ENCODE measurements at regions not wholly inside any gene's neighbourhood (a gene's known extent, or its start where the extent isn't known, plus 50 kb on each side); places are given as distances from the start of the nearest gene placed in this dataset.

DNA sequence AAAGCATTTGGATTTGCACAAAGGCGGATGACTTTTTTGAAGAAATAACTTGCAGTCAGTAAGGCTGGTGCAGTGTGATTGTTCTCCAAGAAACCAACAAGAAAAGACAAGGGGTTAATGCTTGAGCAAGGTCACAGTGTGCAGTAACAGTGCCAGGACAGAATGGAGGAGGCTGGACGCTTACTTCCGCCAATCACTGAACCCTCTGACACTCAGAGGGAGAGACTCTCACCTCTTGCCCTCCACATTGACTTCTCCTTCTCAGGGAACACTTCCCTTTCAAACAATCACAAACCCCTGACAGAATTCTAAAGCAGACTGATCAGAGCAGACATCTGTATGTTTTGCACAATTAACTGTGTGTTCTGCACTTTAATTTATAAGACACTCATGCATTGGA, 228.4 kb downstream of the BLID start:
- no TSS peak for BruUV-seq (replicated peaks)
- Mint-ChIP-seq H3K9me3 (ENCODE audit: low read depth, unreplicated experiment) (peaks cover 2% of the 10 kb centered on the region), H3K4me3 (ENCODE audit: low read depth, unreplicated experiment) (no peak overlapping the region), H3K4me1 (ENCODE audit: low read depth, unreplicated experiment) (no peaks in the 10 kb centered on the region), H3K27ac (ENCODE audit: unreplicated experiment) (no peak overlapping the region), H3K36me3 (ENCODE audit: insufficient read depth, unreplicated experiment) (no peaks in the 10 kb centered on the region), H3K27me3 (ENCODE audit: unreplicated experiment) (peaks cover 22% of the 10 kb centered on the region)
- CTCF ChIA-PET: no interaction called here
- TF ChIP-seq, protein P1, sequence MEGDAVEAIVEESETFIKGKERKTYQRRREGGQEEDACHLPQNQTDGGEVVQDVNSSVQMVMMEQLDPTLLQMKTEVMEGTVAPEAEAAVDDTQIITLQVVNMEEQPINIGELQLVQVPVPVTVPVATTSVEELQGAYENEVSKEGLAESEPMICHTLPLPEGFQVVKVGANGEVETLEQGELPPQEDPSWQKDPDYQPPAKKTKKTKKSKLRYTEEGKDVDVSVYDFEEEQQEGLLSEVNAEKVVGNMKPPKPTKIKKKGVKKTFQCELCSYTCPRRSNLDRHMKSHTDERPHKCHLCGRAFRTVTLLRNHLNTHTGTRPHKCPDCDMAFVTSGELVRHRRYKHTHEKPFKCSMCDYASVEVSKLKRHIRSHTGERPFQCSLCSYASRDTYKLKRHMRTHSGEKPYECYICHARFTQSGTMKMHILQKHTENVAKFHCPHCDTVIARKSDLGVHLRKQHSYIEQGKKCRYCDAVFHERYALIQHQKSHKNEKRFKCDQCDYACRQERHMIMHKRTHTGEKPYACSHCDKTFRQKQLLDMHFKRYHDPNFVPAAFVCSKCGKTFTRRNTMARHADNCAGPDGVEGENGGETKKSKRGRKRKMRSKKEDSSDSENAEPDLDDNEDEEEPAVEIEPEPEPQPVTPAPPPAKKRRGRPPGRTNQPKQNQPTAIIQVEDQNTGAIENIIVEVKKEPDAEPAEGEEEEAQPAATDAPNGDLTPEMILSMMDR (IDR thresholded peaks at IDR 0.05; ENCODE audit: unreplicated experiment): no peak
- intact Hi-C loops (cut with micrococcal nuclease; ENCODE audit: unreplicated experiment): no loop called here
- no peak for DNase-seq

GRCh38 chr11:121886996-121887395, 229.0 kb downstream of the BLID start:
- Mint-ChIP-seq H3K4me1 (ENCODE audit: low read depth, unreplicated experiment) (no peaks in the 10 kb centered on the region), H3K9me3 (ENCODE audit: low read depth, unreplicated experiment) (peaks cover 2% of the 10 kb centered on the region), H3K4me3 (ENCODE audit: low read depth, unreplicated experiment) (no peak overlapping the region), H3K36me3 (ENCODE audit: insufficient read depth, unreplicated experiment) (no peaks in the 10 kb centered on the region), H3K27ac (ENCODE audit: unreplicated experiment) (no peak overlapping the region), H3K27me3 (ENCODE audit: unreplicated experiment) (peaks cover 22% of the 10 kb centered on the region)
- no TSS peak for BruUV-seq (replicated peaks)
- TF ChIP-seq, protein P1 (IDR thresholded peaks at IDR 0.05; ENCODE audit: unreplicated experiment): no peak
- CTCF ChIA-PET: no interaction called here
- intact Hi-C loops (cut with micrococcal nuclease; ENCODE audit: unreplicated experiment): no loop called here
- no peak for DNase-seq

DNA sequence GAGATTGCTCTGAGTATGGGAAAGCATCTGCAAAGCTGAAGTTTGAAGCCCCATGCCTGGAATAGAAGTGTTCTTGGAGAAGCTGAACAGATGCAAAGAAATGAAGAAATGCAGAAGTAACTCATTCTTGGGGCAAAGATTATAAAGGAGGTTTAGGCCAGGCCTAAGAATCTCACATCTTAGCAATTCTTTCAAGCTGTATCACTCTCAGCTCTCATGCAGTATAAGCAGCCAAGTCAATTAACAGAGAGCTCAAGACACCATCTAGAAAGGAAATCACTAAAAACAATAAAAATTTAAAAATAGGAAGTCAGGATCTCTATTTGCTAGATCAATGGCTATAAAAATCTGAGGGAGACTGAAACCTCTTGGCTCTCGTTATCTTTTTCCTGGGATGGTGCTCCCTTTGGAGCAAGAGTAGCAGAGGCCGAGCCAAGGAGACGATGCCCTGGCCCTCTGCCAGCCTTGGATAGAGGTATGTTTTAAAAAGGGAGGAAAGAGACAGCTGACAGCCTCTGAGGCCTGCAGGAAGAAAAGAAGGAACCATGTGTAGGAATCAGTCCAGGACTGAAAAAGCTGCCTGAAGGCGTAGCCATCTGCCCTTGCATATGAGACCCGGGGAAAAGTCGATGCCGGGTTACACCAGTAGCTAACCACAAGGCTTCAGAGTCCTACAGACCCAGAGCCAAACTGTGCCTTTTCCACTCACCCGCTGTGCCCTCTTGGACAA, 229.8 kb downstream of the BLID start:
- intact Hi-C loops (cut with micrococcal nuclease; ENCODE audit: unreplicated experiment): no loop called here
- Mint-ChIP-seq H3K36me3 (ENCODE audit: insufficient read depth, unreplicated experiment) (no peaks in the 10 kb centered on the region), H3K27me3 (ENCODE audit: unreplicated experiment) (peaks cover 22% of the 10 kb centered on the region), H3K4me1 (ENCODE audit: low read depth, unreplicated experiment) (no peaks in the 10 kb centered on the region), H3K27ac (ENCODE audit: unreplicated experiment) (no peak overlapping the region), H3K9me3 (ENCODE audit: low read depth, unreplicated experiment) (peaks cover 2% of the 10 kb centered on the region), H3K4me3 (ENCODE audit: low read depth, unreplicated experiment) (no peak overlapping the region)
- CTCF ChIA-PET: no interaction called here
- no peak for DNase-seq
- BruUV-seq (replicated peaks): no TSS peak
- TF ChIP-seq, protein P1 (IDR thresholded peaks at IDR 0.05; ENCODE audit: unreplicated experiment): no peak

DNA sequence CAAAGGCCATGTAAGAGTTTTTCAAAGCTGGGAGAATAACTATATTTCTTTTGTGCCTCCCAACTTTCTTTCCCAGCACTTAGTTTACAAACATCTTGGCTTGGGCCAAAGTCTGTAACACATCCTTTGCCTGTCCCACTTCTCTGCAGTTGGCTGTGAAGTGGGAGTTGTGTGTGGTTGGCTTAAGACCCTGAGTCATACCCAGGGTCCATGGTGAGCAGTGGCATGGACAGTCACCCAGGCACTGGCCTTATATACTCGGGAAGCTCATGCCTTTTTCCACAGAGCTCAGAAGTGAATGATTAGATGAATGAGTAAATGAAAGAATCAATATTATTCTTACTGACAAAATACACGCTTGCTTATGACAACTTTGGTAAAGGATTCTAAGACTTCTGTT, 231.4 kb downstream of the BLID start:
- no peaks in the 10 kb centered on the region for H3K36me3 Mint-ChIP-seq (ENCODE audit: insufficient read depth, unreplicated experiment)
- H3K9me3 Mint-ChIP-seq (ENCODE audit: low read depth, unreplicated experiment): no peaks in the 10 kb centered on the region
- no peak overlapping the region for H3K27ac Mint-ChIP-seq (ENCODE audit: unreplicated experiment)
- no peaks in the 10 kb centered on the region for H3K4me1 Mint-ChIP-seq (ENCODE audit: low read depth, unreplicated experiment)
- DNase-seq: no peak
- intact Hi-C loops (cut with micrococcal nuclease; ENCODE audit: unreplicated experiment): no loop called here
- TF ChIP-seq, protein P1 (IDR thresholded peaks at IDR 0.05; ENCODE audit: unreplicated experiment): no peak
- no peak overlapping the region for H3K4me3 Mint-ChIP-seq (ENCODE audit: low read depth, unreplicated experiment)
- peaks cover 36% of the 10 kb centered on the region for H3K27me3 Mint-ChIP-seq (ENCODE audit: unreplicated experiment)
- BruUV-seq (replicated peaks): no TSS peak
- CTCF ChIA-PET: no interaction called here

All from Calu3 (cell line).